ENCODE measurements at regions not wholly inside any gene's neighbourhood (a gene's known extent, or its start where the extent isn't known, plus 50 kb on each side); places are given as distances from the start of the nearest gene placed in this dataset.
"Not testable (repeated sequence)": the region's sequence is repeated elsewhere in the genome, so short reads cannot be mapped to it uniquely, and the experiment has no call there.

GRCh38 chr11:24171869-24172268 lies 325.0 kb upstream of the LUZP2 start:
- no peaks in the 10 kb centered on the region for H3K9me3 Mint-ChIP-seq

GRCh38 chr11:24181395-24182047 lies 315.3 kb upstream of the LUZP2 start:
- Histone ChIP-seq H3K27me3 (ENCODE audit: control insufficient read depth in 1 of 2, insufficient read depth in 2 of 2, low read length in 2 of 2) (no peaks in the 10 kb centered on the region), H3K9me3 (ENCODE audit: control insufficient read depth in 1 of 2, insufficient read depth in 1 of 2, low read length in 2 of 2) (peaks cover 0 to 3% of the 10 kb centered on the region in 2 experiments), H3K36me3 (ENCODE audit: insufficient read depth, low read length) (no peaks in the 10 kb centered on the region), H3K27ac (ENCODE audit: low read depth in 1 of 2, low read length in 2 of 2) (no peak overlapping the region), H3K4me3 (ENCODE audit: low read length) (no peak overlapping the region), H3K4me1 (ENCODE audit: insufficient read depth, low read length) (no peaks in the 10 kb centered on the region)
- intact Hi-C loops (cut with DNase I, micrococcal nuclease) = no loop called here
- H3K27ac Mint-ChIP-seq = no peak overlapping the region
- no peaks in the 10 kb centered on the region for H3K27me3 Mint-ChIP-seq
- no peak for DNase-seq
- no peak for ATAC-seq (ENCODE audit: poor library complexity)
- ChIA-PET POLR2A (no interaction called here), CTCF (no interaction called here)
- H3K9me3 Mint-ChIP-seq = peaks cover 4% of the 10 kb centered on the region
- H3K36me3 Mint-ChIP-seq (ENCODE audit: low read depth) = no peaks in the 10 kb centered on the region
- no peaks in the 10 kb centered on the region for H3K4me1 Mint-ChIP-seq (ENCODE audit: low read depth)
- H3K4me3 Mint-ChIP-seq = no peak overlapping the region
- no peak for TF ChIP-seq CTCF (IDR thresholded peaks at IDR 0.05)

More at GRCh38 chr11:24171869-24172268, 325.0 kb upstream of the LUZP2 start:
- TF ChIP-seq CTCF (IDR thresholded peaks at IDR 0.05) = no peak
- ATAC-seq (ENCODE audit: poor library complexity) (no peak), DNase-seq (no peak)
- ChIA-PET POLR2A (no interaction called here), CTCF (no interaction called here)
- Histone ChIP-seq H3K4me3 (ENCODE audit: low read length) (no peak overlapping the region), H3K27ac (ENCODE audit: low read depth in 1 of 2, low read length in 2 of 2) (no peak overlapping the region), H3K27me3 (ENCODE audit: control insufficient read depth in 1 of 2, insufficient read depth in 2 of 2, low read length in 2 of 2) (no peaks in the 10 kb centered on the region), H3K4me1 (ENCODE audit: insufficient read depth, low read length) (no peaks in the 10 kb centered on the region), H3K9me3 (ENCODE audit: control insufficient read depth in 1 of 2, insufficient read depth in 1 of 2, low read length in 2 of 2) (peaks cover 0 to 4% of the 10 kb centered on the region in 2 experiments), H3K36me3 (ENCODE audit: insufficient read depth, low read length) (no peaks in the 10 kb centered on the region)
- Mint-ChIP-seq H3K36me3 (ENCODE audit: low read depth) (no peaks in the 10 kb centered on the region), H3K27me3 (no peaks in the 10 kb centered on the region), H3K27ac (no peak overlapping the region), H3K4me3 (no peak overlapping the region), H3K4me1 (ENCODE audit: low read depth) (no peaks in the 10 kb centered on the region)
- intact Hi-C loops (cut with DNase I, micrococcal nuclease) = no loop called here

GRCh38 chr11:24185535-24185934 lies 311.3 kb upstream of the LUZP2 start:
- H3K4me1 ChIP-seq (ENCODE audit: insufficient read depth, low read length); H3K9me3 ChIP-seq (ENCODE audit: control insufficient read depth in 1 of 2, insufficient read depth in 1 of 2, low read length in 2 of 2); intact Hi-C loops (cut with DNase I, micrococcal nuclease); ATAC-seq (ENCODE audit: poor library complexity); H3K27ac Mint-ChIP-seq; H3K4me3 ChIP-seq (ENCODE audit: low read length); H3K4me1 Mint-ChIP-seq (ENCODE audit: low read depth); H3K27me3 Mint-ChIP-seq; CTCF ChIA-PET; H3K36me3 ChIP-seq (ENCODE audit: insufficient read depth, low read length); H3K36me3 Mint-ChIP-seq (ENCODE audit: low read depth); H3K27me3 ChIP-seq (ENCODE audit: control insufficient read depth in 1 of 2, insufficient read depth in 2 of 2, low read length in 2 of 2); DNase-seq; POLR2A ChIA-PET; H3K27ac ChIP-seq (ENCODE audit: low read depth in 1 of 2, low read length in 2 of 2); H3K4me3 Mint-ChIP-seq; H3K9me3 Mint-ChIP-seq: not testable (repeated sequence)

- H3K4me1 ChIP-seq (ENCODE audit: insufficient read depth, low read length) = no peaks in the 10 kb centered on the region
- Mint-ChIP-seq H3K4me1 (ENCODE audit: low read depth) (no peaks in the 10 kb centered on the region), H3K27ac (no peak overlapping the region), H3K4me3 (no peak overlapping the region), H3K27me3 (no peaks in the 10 kb centered on the region), H3K9me3 (peaks cover 6% of the 10 kb centered on the region), H3K36me3 (ENCODE audit: low read depth) (no peaks in the 10 kb centered on the region)
- H3K4me3 ChIP-seq (ENCODE audit: low read length) = no peak overlapping the region
- H3K27me3 ChIP-seq (ENCODE audit: control insufficient read depth in 1 of 2, insufficient read depth in 2 of 2, low read length in 2 of 2) = no peaks in the 10 kb centered on the region
- ChIA-PET CTCF (no interaction called here), POLR2A (no interaction called here)
- H3K9me3 ChIP-seq (ENCODE audit: control insufficient read depth in 1 of 2, insufficient read depth in 1 of 2, low read length in 2 of 2) = peaks cover 0 to 4% of the 10 kb centered on the region in 2 experiments
- intact Hi-C loops (cut with DNase I, micrococcal nuclease) = no loop called here
- no peak for ATAC-seq (ENCODE audit: poor library complexity)
- no peak for DNase-seq
- H3K27ac ChIP-seq (ENCODE audit: low read depth in 1 of 2, low read length in 2 of 2) = no peak overlapping the region
- no peaks in the 10 kb centered on the region for H3K36me3 ChIP-seq (ENCODE audit: insufficient read depth, low read length)
- no peak for TF ChIP-seq CTCF (IDR thresholded peaks at IDR 0.05)
Observed at GRCh38 chr11:24196733-24197132, 300.1 kb upstream of the LUZP2 start.
